ENCODE measurements at regions not wholly inside any gene's neighbourhood (a gene's known extent, or its start where the extent isn't known, plus 50 kb on each side); places are given as distances from the start of the nearest gene placed in this dataset.

DNA sequence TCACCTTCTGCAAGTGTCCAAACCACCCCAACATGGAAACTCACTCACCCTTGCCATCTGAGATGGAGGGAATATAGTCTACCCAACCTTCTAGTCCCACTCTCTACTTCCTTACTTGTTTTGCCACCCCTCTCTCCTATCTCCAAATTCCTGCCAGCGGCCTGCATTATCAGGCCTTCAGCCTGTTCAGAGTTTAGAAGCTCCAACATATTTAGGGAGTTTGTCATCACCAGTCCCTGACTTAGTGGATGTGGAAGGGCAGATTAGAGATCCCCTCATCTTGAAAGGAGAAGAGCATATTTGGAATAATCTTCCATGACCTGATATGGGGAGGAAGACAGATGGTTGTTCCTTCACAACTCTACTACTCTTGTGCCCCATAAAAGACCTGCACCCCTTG, 281.4 kb upstream of the MAP3K7 start:
- no peaks in the 10 kb centered on the region for H4K20me1 ChIP-seq (ENCODE audit: insufficient read depth)
- H3K27me3 ChIP-seq (ENCODE audit: insufficient read depth, low read depth, low read length): no peaks in the 10 kb centered on the region
- H3K9me3 ChIP-seq (ENCODE audit: low read length): no peaks in the 10 kb centered on the region
- no peak overlapping the region for H2AFZ ChIP-seq (ENCODE audit: low read depth, low read length)
- H3K9ac ChIP-seq (ENCODE audit: low read length): no peak overlapping the region
- no peaks in the 10 kb centered on the region for H3K79me2 ChIP-seq (replicated peaks; ENCODE audit: insufficient read depth, low read length)
- no peak overlapping the region for H3K27ac ChIP-seq (ENCODE audit: low read length)
- no peaks in the 10 kb centered on the region for H3K36me3 ChIP-seq (ENCODE audit: insufficient read depth, low read length)
- no peaks in the 10 kb centered on the region for H3F3A ChIP-seq (ENCODE audit: insufficient read depth, low read length, poor library complexity, severe bottlenecking)
- H3K9me2 ChIP-seq (ENCODE audit: insufficient read depth, low read length): no peaks in the 10 kb centered on the region
- H3K4me3 ChIP-seq (ENCODE audit: low read length): no peak overlapping the region
- H3K4me2 ChIP-seq (ENCODE audit: low read length): no peak overlapping the region
- no peak for TF ChIP-seq EZH2 (IDR thresholded peaks at IDR 0.05; ENCODE audit: borderline replicate concordance, insufficient read depth, low read length, poor library complexity, severe bottlenecking)

DNA sequence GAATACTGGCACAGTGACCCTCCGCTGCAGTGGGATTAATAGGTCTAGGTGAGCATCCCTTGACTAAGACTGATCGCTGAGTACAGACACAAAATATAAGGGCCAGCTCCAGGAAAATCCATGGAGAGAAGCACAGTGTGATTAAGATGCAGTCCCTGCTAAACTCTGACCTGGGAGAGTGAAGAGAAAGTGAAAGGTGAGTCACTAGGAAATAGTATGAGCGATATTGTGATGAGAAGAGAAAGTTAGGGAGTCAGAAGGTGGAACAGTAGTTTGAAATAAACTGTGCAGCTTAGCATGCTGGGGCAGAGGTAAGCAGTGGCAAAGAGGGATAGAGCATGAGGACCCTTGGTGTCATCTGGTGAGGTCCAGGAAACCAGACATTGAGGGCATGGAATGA, 278.6 kb upstream of the MAP3K7 start:
- H3K27ac ChIP-seq (ENCODE audit: low read length): no peak overlapping the region
- H3K9ac ChIP-seq (ENCODE audit: low read length): no peak overlapping the region
- H3K36me3 ChIP-seq (ENCODE audit: insufficient read depth, low read length): no peaks in the 10 kb centered on the region
- no peaks in the 10 kb centered on the region for H3F3A ChIP-seq (ENCODE audit: insufficient read depth, low read length, poor library complexity, severe bottlenecking)
- no peak overlapping the region for H2AFZ ChIP-seq (ENCODE audit: low read depth, low read length)
- no peaks in the 10 kb centered on the region for H3K9me3 ChIP-seq (ENCODE audit: low read length)
- no peak overlapping the region for H3K4me3 ChIP-seq (ENCODE audit: low read length)
- TF ChIP-seq SMC3 (conservative IDR thresholded peaks at IDR 0.05; ENCODE audit: poor library complexity) (no peak), POLR2AphosphoS5 (IDR thresholded peaks at IDR 0.05) (no peak), EZH2 (IDR thresholded peaks at IDR 0.05; ENCODE audit: borderline replicate concordance, insufficient read depth, low read length, poor library complexity, severe bottlenecking) (no peak), RAD21 (conservative IDR thresholded peaks at IDR 0.05) (no peak)
- TF ChIP-seq, protein P1, sequence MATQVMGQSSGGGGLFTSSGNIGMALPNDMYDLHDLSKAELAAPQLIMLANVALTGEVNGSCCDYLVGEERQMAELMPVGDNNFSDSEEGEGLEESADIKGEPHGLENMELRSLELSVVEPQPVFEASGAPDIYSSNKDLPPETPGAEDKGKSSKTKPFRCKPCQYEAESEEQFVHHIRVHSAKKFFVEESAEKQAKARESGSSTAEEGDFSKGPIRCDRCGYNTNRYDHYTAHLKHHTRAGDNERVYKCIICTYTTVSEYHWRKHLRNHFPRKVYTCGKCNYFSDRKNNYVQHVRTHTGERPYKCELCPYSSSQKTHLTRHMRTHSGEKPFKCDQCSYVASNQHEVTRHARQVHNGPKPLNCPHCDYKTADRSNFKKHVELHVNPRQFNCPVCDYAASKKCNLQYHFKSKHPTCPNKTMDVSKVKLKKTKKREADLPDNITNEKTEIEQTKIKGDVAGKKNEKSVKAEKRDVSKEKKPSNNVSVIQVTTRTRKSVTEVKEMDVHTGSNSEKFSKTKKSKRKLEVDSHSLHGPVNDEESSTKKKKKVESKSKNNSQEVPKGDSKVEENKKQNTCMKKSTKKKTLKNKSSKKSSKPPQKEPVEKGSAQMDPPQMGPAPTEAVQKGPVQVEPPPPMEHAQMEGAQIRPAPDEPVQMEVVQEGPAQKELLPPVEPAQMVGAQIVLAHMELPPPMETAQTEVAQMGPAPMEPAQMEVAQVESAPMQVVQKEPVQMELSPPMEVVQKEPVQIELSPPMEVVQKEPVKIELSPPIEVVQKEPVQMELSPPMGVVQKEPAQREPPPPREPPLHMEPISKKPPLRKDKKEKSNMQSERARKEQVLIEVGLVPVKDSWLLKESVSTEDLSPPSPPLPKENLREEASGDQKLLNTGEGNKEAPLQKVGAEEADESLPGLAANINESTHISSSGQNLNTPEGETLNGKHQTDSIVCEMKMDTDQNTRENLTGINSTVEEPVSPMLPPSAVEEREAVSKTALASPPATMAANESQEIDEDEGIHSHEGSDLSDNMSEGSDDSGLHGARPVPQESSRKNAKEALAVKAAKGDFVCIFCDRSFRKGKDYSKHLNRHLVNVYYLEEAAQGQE (IDR thresholded peaks at IDR 0.05; ENCODE audit: borderline replicate concordance): no peak
- H3K27me3 ChIP-seq (ENCODE audit: insufficient read depth, low read depth, low read length): no peaks in the 10 kb centered on the region
- no peak overlapping the region for H3K4me2 ChIP-seq (ENCODE audit: low read length)
- no peaks in the 10 kb centered on the region for H3K79me2 ChIP-seq (replicated peaks; ENCODE audit: insufficient read depth, low read length)
- no peaks in the 10 kb centered on the region for H4K20me1 ChIP-seq (ENCODE audit: insufficient read depth)
- no peaks in the 10 kb centered on the region for H3K9me2 ChIP-seq (ENCODE audit: insufficient read depth, low read length)

DNA sequence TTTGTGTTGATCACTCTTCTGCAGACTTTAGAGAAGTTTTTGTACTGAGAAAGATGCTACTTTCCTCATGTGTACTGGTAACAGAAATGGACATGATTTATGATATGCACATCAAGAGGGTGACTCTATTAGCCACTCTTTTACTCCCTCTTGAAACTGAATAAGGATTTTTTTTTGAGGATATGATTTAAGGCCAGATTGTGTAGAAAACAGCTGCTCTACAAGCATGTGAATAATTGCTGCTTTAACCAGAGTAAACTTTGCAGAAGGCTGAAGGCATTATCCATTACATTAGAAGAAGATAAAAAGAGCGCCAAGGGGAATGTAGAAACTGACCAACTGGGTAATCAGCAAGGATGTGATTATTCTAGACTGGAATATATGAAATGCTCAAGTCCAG, 276.2 kb upstream of the MAP3K7 start:
- TF ChIP-seq, protein P1 (IDR thresholded peaks at IDR 0.05; ENCODE audit: borderline replicate concordance): no peak
- TF ChIP-seq RAD21 (conservative IDR thresholded peaks at IDR 0.05) (no peak), CTCF (IDR thresholded peaks at IDR 0.05; ENCODE audit: poor library complexity, severe bottlenecking) (no peak), SMC3 (conservative IDR thresholded peaks at IDR 0.05; ENCODE audit: poor library complexity) (no peak), EP300 (conservative IDR thresholded peaks at IDR 0.05; ENCODE audit: poor library complexity, severe bottlenecking) (no peak), EZH2 (IDR thresholded peaks at IDR 0.05; ENCODE audit: borderline replicate concordance, insufficient read depth, low read length, poor library complexity, severe bottlenecking) (no peak), TAF1 (IDR thresholded peaks at IDR 0.05; ENCODE audit: low read depth) (no peak), POLR2AphosphoS5 (IDR thresholded peaks at IDR 0.05) (no peak), MXI1 (conservative IDR thresholded peaks at IDR 0.05; ENCODE audit: poor library complexity, severe bottlenecking) (no peak)
- Histone ChIP-seq H3K79me2 (replicated peaks; ENCODE audit: insufficient read depth, low read length) (no peaks in the 10 kb centered on the region), H3K9ac (ENCODE audit: low read length) (no peak overlapping the region), H4K20me1 (ENCODE audit: insufficient read depth) (no peaks in the 10 kb centered on the region), H3K4me2 (ENCODE audit: low read length) (no peak overlapping the region), H3K27me3 (ENCODE audit: insufficient read depth, low read depth, low read length) (no peaks in the 10 kb centered on the region), H3K27ac (ENCODE audit: low read length) (no peak overlapping the region), H3K9me3 (ENCODE audit: low read length) (no peaks in the 10 kb centered on the region), H2AFZ (ENCODE audit: low read depth, low read length) (no peak overlapping the region), H3K36me3 (ENCODE audit: insufficient read depth, low read length) (no peaks in the 10 kb centered on the region), H3F3A (ENCODE audit: insufficient read depth, low read length, poor library complexity, severe bottlenecking) (no peaks in the 10 kb centered on the region), H3K9me2 (ENCODE audit: insufficient read depth, low read length) (no peaks in the 10 kb centered on the region), H3K4me3 (ENCODE audit: low read length) (no peak overlapping the region)
